Mammary epithelial cell (primary cell): ENCODE measurements at regions not wholly inside any gene's neighbourhood (a gene's known extent, or its start where the extent isn't known, plus 50 kb on each side); places are given as distances from the start of the nearest gene placed in this dataset.

ENCODE experiments used
- CTCF ChIP-seq, 2 donors: IDR thresholded peaks in 1 of 2; conservative IDR thresholded peaks in 1 of 2; 2 replicates each; pipeline ENCODE4 v1.5.1; 2011 to 2012; ENCODE audit warnings: inconsistent platforms in 2 of 2, low read length in 2 of 2, mild to moderate bottlenecking in 2 of 2, control low read depth in 1 of 2, low read depth in 1 of 2; ENCODE audit not compliant: insufficient read depth in 1 of 2; ENCODE audit errors: extremely low read depth in 1 of 2
- EZH2 ChIP-seq: IDR thresholded peaks from 2 replicates; pipeline ENCODE4 v1.6.1; 2012; ENCODE audit warnings: low read length, inconsistent platforms, borderline replicate concordance

- TF ChIP-seq CTCF (conservative IDR thresholded peaks at IDR 0.05 in 1 of 2, IDR thresholded peaks at IDR 0.05 in 1 of 2; ENCODE audit: extremely low read depth in 1 of 2, insufficient read depth in 1 of 2, low read depth in 1 of 2, low read length in 2 of 2): no peak
- TF ChIP-seq EZH2: no peak
These were observed 211.4 kb downstream of the EPHA4 start for GRCh38 chr2:221360742-221361141.
